GM12878 (cell line): ENCODE measurements at regions not wholly inside any gene's neighbourhood (a gene's known extent, or its start where the extent isn't known, plus 50 kb on each side); places are given as distances from the start of the nearest gene placed in this dataset.

Source experiments
- ATAC-seq: fragments of 200-7000 bp; cut with Tn5 transposase; 3 replicates; pipeline ENCODE4 v1.9.1; 2020; ENCODE audit warnings: mild to moderate bottlenecking, moderate library complexity
- BruUV-seq: library from RNA; stranded (reverse); fragments of 400-500 nt; replicated peaks from 2 replicates; lab custom pipeline; 2021; lab: Mats Ljungman, UMichigan
- CTCF ChIA-PET: fragments of 300-600 bp; sonication (Branson Sonifier 250); formaldehyde crosslinking; extraction: SDS; loops from one replicate; lab custom pipeline; 2021; ENCODE audit warnings: inconsistent platforms; lab: Yijun Ruan, JAX
- POLR2A ChIA-PET: fragments of 350-600 bp; formaldehyde crosslinking; extraction: SDS; loops from one replicate; lab custom pipeline; 2021; ENCODE audit warnings: inconsistent platforms; lab: Charles Lee
- RAD21 ChIA-PET: fragments of 300-600 bp; sonication (Branson Sonifier 250); formaldehyde crosslinking; loops from one replicate; lab custom pipeline; 2023; ENCODE audit warnings: antibody characterized with exemption; ENCODE audit not compliant: unreplicated experiment; lab: Charles Lee
- SMC1A ChIA-PET: fragments of 300-600 bp; sonication (Branson Sonifier 250); formaldehyde crosslinking; loops from one replicate; lab custom pipeline; 2023; ENCODE audit not compliant: unreplicated experiment, uncharacterized antibody; lab: Charles Lee
- DNase-seq: peaks from one replicate; pipeline ENCODE4 v3.0.0-alpha.2; 2011; ENCODE audit warnings: low read depth, low spot score
- FAIRE-seq: peaks from 3 replicates; lab custom pipeline; 2011; peaks lifted over from hg19 to GRCh38; lab: Jason Lieb, UNC
- H2AFZ ChIP-seq: 2 replicates; pipeline ENCODE4 v1.6.0; 2011; ENCODE audit warnings: low read depth, low read length, control low read depth; ENCODE audit not compliant: control insufficient read depth
- H3K27ac ChIP-seq: 2 replicates; pipeline ENCODE4 v1.5.1; 2011; ENCODE audit warnings: control low read depth; ENCODE audit not compliant: control insufficient read depth, insufficient read depth
- H3K27me3 ChIP-seq, 2 experiments: replicated peaks in 1 of 2; 2 replicates each; pipeline versions ENCODE4 v1.6.0 to v1.6.1; 2011; ENCODE audit warnings: low read length in 1 of 2; ENCODE audit not compliant: control insufficient read depth in 2 of 2, insufficient read depth in 2 of 2
- H3K36me3 ChIP-seq, 2 experiments: 2 replicates each; pipeline ENCODE4 v1.5.1; 2011; ENCODE audit warnings: low read length in 1 of 2; ENCODE audit not compliant: control insufficient read depth in 2 of 2, insufficient read depth in 2 of 2
- H3K4me1 ChIP-seq: 2 replicates; pipeline ENCODE4 v1.6.1; 2011; ENCODE audit warnings: mild to moderate bottlenecking, low read length, moderate library complexity, mixed read lengths; ENCODE audit not compliant: control insufficient read depth, insufficient read depth
- H3K4me2 ChIP-seq: 2 replicates; pipeline ENCODE4 v1.6.0; 2011; ENCODE audit warnings: control low read depth; ENCODE audit not compliant: control insufficient read depth, insufficient read depth
- H3K4me3 ChIP-seq: fragments of 200-600 bp; sonication (generic); 2 replicates; pipeline ENCODE4 v1.5.1; 2016
- H3K79me2 ChIP-seq: 2 replicates; pipeline ENCODE4 v1.6.0; 2011; ENCODE audit warnings: low read length; ENCODE audit not compliant: control insufficient read depth, insufficient read depth
- H3K9ac ChIP-seq: 2 replicates; pipeline ENCODE4 v1.8.0; 2011; ENCODE audit warnings: low read length, control low read depth, mixed read lengths; ENCODE audit not compliant: control insufficient read depth, insufficient read depth
- H3K9me3 ChIP-seq: replicated peaks from 3 replicates; pipeline ENCODE4 v1.5.1; 2011; ENCODE audit warnings: mild to moderate bottlenecking, low read length; ENCODE audit not compliant: control insufficient read depth, insufficient read depth
- H4K20me1 ChIP-seq: 2 replicates; pipeline ENCODE4 v1.6.0; 2011; ENCODE audit not compliant: control insufficient read depth, insufficient read depth
- BHLHE40 ChIP-seq, 2 experiments: fragments of 450-650 bp in 1 of 2; IDR thresholded peaks; 2 replicates each; pipeline ENCODE4 v1.6.1; 2011 to 2017; ENCODE audit warnings: low read depth in 2 of 2, borderline replicate concordance in 1 of 2, improper control_type of control experiment in 1 of 2, low read length in 1 of 2, mild to moderate bottlenecking in 1 of 2
- FOS ChIP-seq: IDR thresholded peaks from 3 replicates; pipeline ENCODE4 v1.6.1; 2011; ENCODE audit warnings: borderline replicate concordance; ENCODE audit not compliant: insufficient read length; ENCODE audit errors: extremely low read depth
- IKZF2 ChIP-seq, 2 experiments: fragments of 450-650 bp; IDR thresholded peaks; 2 replicates each; pipeline ENCODE4 v1.6.1; 2017; ENCODE audit warnings: mild to moderate bottlenecking in 2 of 2, moderate library complexity in 2 of 2
- RCOR1 ChIP-seq: conservative IDR thresholded peaks from 2 replicates; pipeline ENCODE4 v1.6.1; 2012; ENCODE audit warnings: low read depth, low read length, improper control_type of control experiment
- TARDBP ChIP-seq: IDR thresholded peaks from 2 replicates; pipeline ENCODE4 v1.6.1; 2016; ENCODE audit warnings: borderline replicate concordance
- WRNIP1 ChIP-seq: IDR thresholded peaks from 2 replicates; pipeline ENCODE4 v1.6.1; 2011; ENCODE audit warnings: low read depth, low read length, improper control_type of control experiment, borderline replicate concordance
- in situ Hi-C: fragments of 300-500 bp; cut with MboI; formaldehyde crosslinking; loops from 9 replicates; pipeline ENCODE4 v1.14.3; 2018; ENCODE audit warnings: mixed read lengths
- intact Hi-C: fragments of 100-400 bp; cut with micrococcal nuclease; formaldehyde crosslinking; loops from one replicate; pipeline ENCODE4 v1.14.2; 2022; ENCODE audit not compliant: unreplicated experiment
- TF ChIP-seq, protein P1 (sequence below): fragments of 450-650 bp; IDR thresholded peaks from 2 replicates; pipeline ENCODE4 v1.6.1; 2016; ENCODE audit warnings: mild to moderate bottlenecking, moderate library complexity, borderline replicate concordance
- TF ChIP-seq, protein P2 (sequence below): fragments of 450-650 bp; IDR thresholded peaks from 2 replicates; pipeline ENCODE4 v1.6.1; 2017; ENCODE audit warnings: mild to moderate bottlenecking, moderate library complexity
- TF ChIP-seq, protein P3 (sequence below): IDR thresholded peaks from 2 replicates; pipeline ENCODE4 v1.6.1; 2011; ENCODE audit warnings: borderline replicate concordance, low read depth, mild to moderate bottlenecking, moderate library complexity, mixed read lengths, low read length; ENCODE audit not compliant: insufficient read depth; ENCODE audit errors: extremely low read length

DNA sequence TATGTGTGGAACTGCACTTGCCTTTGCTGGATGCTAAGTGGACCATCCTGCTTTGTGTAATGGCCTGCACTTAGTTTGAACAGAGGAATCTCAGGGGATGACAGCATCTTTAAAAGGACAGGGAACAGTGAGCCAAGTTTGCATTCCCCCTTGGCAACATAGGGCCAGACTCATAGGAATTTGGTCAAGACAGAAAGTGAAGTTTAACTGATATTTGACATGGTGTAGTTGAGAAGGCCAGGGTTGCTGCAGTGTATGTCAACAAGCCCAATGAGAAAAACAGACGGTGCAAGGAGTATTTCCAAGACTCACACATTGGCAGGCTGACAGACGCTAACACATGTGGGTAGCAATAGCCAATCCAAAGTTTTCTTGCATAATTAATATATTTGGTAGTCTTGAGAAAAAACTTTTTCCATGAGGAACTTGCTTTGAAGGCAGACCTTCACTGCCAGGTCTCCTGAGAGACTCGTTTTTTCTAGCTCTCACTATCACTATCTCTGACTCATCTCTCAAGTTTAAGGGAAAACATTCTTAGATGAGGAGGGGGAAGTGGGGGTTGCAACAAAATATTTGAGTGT, 213.8 kb downstream of the IBTK start (continued):
- TF ChIP-seq, protein P1, sequence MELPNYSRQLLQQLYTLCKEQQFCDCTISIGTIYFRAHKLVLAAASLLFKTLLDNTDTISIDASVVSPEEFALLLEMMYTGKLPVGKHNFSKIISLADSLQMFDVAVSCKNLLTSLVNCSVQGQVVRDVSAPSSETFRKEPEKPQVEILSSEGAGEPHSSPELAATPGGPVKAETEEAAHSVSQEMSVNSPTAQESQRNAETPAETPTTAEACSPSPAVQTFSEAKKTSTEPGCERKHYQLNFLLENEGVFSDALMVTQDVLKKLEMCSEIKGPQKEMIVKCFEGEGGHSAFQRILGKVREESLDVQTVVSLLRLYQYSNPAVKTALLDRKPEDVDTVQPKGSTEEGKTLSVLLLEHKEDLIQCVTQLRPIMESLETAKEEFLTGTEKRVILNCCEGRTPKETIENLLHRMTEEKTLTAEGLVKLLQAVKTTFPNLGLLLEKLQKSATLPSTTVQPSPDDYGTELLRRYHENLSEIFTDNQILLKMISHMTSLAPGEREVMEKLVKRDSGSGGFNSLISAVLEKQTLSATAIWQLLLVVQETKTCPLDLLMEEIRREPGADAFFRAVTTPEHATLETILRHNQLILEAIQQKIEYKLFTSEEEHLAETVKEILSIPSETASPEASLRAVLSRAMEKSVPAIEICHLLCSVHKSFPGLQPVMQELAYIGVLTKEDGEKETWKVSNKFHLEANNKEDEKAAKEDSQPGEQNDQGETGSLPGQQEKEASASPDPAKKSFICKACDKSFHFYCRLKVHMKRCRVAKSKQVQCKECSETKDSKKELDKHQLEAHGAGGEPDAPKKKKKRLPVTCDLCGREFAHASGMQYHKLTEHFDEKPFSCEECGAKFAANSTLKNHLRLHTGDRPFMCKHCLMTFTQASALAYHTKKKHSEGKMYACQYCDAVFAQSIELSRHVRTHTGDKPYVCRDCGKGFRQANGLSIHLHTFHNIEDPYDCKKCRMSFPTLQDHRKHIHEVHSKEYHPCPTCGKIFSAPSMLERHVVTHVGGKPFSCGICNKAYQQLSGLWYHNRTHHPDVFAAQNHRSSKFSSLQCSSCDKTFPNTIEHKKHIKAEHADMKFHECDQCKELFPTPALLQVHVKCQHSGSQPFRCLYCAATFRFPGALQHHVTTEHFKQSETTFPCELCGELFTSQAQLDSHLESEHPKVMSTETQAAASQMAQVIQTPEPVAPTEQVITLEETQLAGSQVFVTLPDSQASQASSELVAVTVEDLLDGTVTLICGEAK, result no peak
- TF ChIP-seq, all 136 proteins: peak for 0

DNA sequence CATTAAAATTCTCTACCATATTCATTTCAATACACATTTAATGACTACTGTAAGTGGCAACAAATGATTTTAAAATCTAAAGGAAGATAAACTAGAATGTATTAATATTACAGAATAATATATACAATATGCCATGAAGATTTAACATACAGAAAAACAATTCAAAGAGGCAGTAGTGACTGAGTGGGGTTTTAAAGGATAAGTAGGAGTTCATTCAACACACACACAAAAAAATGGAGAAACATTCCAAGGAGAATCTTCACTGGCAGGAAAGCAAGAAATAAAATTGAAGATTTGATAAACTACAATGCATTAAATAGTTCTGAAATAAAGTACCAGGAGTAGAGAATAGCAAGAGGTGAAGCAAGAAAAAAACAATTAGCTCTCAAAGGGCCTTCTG, 215.1 kb downstream of the IBTK start:
- ATAC-seq, result no peak
- RAD21 ChIA-PET, result no interaction called here
- Histone ChIP-seq H3K79me2 (no peaks in the 10 kb centered on the region), H3K4me3 (no peak overlapping the region), H3K9me3 (no peaks in the 10 kb centered on the region), H3K27me3 (no peaks in the 10 kb centered on the region), H4K20me1 (no peaks in the 10 kb centered on the region), H3K4me2 (no peak overlapping the region), H3K36me3 (no peaks in the 10 kb centered on the region), H3K9ac (no peak overlapping the region), H3K27ac (no peak overlapping the region), H3K4me1 (no peaks in the 10 kb centered on the region), H2AFZ (no peak overlapping the region)
- intact Hi-C loops (no loop called here), in situ Hi-C loops (no loop called here)
- no peak for DNase-seq
- POLR2A ChIA-PET, result no interaction called here
- BruUV-seq, result no TSS peak
- SMC1A ChIA-PET, result interaction anchor here (1.4 kb wide), 1 partner anchor 14 kb away, joined by 3 read pairs; no protein-coding TSS in a partner anchor
- no peak for FAIRE-seq
- TF ChIP-seq, protein P2, sequence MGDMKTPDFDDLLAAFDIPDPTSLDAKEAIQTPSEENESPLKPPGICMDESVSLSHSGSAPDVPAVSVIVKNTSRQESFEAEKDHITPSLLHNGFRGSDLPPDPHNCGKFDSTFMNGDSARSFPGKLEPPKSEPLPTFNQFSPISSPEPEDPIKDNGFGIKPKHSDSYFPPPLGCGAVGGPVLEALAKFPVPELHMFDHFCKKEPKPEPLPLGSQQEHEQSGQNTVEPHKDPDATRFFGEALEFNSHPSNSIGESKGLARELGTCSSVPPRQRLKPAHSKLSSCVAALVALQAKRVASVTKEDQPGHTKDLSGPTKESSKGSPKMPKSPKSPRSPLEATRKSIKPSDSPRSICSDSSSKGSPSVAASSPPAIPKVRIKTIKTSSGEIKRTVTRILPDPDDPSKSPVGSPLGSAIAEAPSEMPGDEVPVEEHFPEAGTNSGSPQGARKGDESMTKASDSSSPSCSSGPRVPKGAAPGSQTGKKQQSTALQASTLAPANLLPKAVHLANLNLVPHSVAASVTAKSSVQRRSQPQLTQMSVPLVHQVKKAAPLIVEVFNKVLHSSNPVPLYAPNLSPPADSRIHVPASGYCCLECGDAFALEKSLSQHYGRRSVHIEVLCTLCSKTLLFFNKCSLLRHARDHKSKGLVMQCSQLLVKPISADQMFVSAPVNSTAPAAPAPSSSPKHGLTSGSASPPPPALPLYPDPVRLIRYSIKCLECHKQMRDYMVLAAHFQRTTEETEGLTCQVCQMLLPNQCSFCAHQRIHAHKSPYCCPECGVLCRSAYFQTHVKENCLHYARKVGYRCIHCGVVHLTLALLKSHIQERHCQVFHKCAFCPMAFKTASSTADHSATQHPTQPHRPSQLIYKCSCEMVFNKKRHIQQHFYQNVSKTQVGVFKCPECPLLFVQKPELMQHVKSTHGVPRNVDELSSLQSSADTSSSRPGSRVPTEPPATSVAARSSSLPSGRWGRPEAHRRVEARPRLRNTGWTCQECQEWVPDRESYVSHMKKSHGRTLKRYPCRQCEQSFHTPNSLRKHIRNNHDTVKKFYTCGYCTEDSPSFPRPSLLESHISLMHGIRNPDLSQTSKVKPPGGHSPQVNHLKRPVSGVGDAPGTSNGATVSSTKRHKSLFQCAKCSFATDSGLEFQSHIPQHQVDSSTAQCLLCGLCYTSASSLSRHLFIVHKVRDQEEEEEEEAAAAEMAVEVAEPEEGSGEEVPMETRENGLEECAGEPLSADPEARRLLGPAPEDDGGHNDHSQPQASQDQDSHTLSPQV, result no peak
- TF ChIP-seq WRNIP1 (no peak), RCOR1 (no peak), IKZF2 (IDR thresholded peaks at IDR 0.05) (no peak), BHLHE40 (IDR thresholded peaks at IDR 0.05; ENCODE audit: borderline replicate concordance in 1 of 2, low read depth in 2 of 2, low read length in 1 of 2) (no peak), FOS (no peak), TARDBP (no peak)
- TF ChIP-seq, protein P3, sequence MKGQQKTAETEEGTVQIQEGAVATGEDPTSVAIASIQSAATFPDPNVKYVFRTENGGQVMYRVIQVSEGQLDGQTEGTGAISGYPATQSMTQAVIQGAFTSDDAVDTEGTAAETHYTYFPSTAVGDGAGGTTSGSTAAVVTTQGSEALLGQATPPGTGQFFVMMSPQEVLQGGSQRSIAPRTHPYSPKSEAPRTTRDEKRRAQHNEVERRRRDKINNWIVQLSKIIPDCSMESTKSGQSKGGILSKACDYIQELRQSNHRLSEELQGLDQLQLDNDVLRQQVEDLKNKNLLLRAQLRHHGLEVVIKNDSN, result no peak
- CTCF ChIA-PET, result no interaction called here
